HepG2 (cell line): ENCODE measurements at regions not wholly inside any gene's neighbourhood (a gene's known extent, or its start where the extent isn't known, plus 50 kb on each side); places are given as distances from the start of the nearest gene placed in this dataset.

Source experiments
- ARHGAP35 ChIP-seq: sonication (generic); formaldehyde crosslinking; IDR thresholded peaks from 2 replicates; pipeline ENCODE4 v1.9.0; 2022; ENCODE audit warnings: mild to moderate bottlenecking, inconsistent platforms, moderate library complexity, missing genetic modification reagents, borderline replicate concordance
- JUNB ChIP-seq: sonication (generic); formaldehyde crosslinking; IDR thresholded peaks from 2 replicates; pipeline ENCODE4 v1.8.0; 2022; ENCODE audit warnings: missing genetic modification reagents, mild to moderate bottlenecking, borderline replicate concordance
- JUND ChIP-seq: sonication (generic); formaldehyde crosslinking; IDR thresholded peaks from 2 replicates; pipeline ENCODE4 v1.8.0; 2022; ENCODE audit warnings: mild to moderate bottlenecking, missing genetic modification reagents
- RCOR2 ChIP-seq: IDR thresholded peaks from 2 replicates; pipeline ENCODE4 v1.6.1; 2016; ENCODE audit warnings: missing biosample characterization, missing genetic modification reagents
- U2AF1 ChIP-seq: fragments of 200-400 bp; formaldehyde crosslinking; optimal IDR thresholded peaks from 2 replicates; pipeline ENCODE3; 2017; ENCODE audit warnings: mild to moderate bottlenecking, low read depth, low read length
- ZBTB38 ChIP-seq: sonication (generic); formaldehyde crosslinking; IDR thresholded peaks from 2 replicates; pipeline ENCODE4 v1.5.1; 2020; ENCODE audit warnings: mild to moderate bottlenecking, missing genetic modification reagents
- ZNF124 ChIP-seq: sonication (generic); formaldehyde crosslinking; IDR thresholded peaks from 2 replicates; pipeline ENCODE4 v1.4.0; 2020; ENCODE audit warnings: missing genetic modification reagents
- ZNF274 ChIP-seq: sonication (generic); formaldehyde crosslinking; IDR thresholded peaks from 2 replicates; pipeline ENCODE4 v1.5.1; 2020; ENCODE audit warnings: mild to moderate bottlenecking, missing genetic modification reagents
- ZNF660 ChIP-seq: sonication (generic); formaldehyde crosslinking; IDR thresholded peaks from 2 replicates; pipeline ENCODE4 v1.5.1; 2020; ENCODE audit warnings: mild to moderate bottlenecking, low read depth, missing genetic modification reagents, borderline replicate concordance
- TF ChIP-seq, protein P1 (sequence below): sonication (generic); formaldehyde crosslinking; IDR thresholded peaks from 2 replicates; pipeline ENCODE4 v1.4.0; 2020; ENCODE audit warnings: mild to moderate bottlenecking, missing genetic modification reagents

DNA sequence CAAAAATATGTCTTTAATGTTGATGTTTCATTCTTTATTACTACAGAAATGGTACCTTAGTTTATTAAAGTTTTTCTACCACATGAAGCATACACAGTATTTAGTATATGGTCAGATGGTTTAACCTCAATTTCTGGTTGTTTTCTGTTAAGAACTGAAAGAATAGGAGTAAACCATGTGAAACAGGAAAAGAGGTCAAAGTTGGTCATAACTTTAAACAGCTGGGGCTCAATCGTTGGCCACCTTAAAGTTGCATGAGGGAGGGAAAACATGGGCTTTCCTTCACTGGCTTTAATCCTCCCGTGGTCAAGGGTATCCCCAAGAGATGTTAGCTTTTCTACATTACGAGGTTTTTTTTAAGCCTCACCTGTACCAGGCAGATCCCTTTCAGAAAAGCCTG lies 483.3 kb upstream of the ADAMTS5 start:
- TF ChIP-seq ZNF274 (CRISPR knock-in tag) = no peak
- TF ChIP-seq JUND (CRISPR knock-in tag) = no peak
- no peak for TF ChIP-seq ZBTB38 (CRISPR knock-in tag)
- TF ChIP-seq ZNF124 = no peak
- TF ChIP-seq ARHGAP35 (CRISPR knock-in tag) = no peak
- TF ChIP-seq JUNB (CRISPR knock-in tag) = no peak
- TF ChIP-seq ZNF660 (CRISPR knock-in tag) = no peak
- TF ChIP-seq U2AF1 = no peak
- TF ChIP-seq, protein P1, sequence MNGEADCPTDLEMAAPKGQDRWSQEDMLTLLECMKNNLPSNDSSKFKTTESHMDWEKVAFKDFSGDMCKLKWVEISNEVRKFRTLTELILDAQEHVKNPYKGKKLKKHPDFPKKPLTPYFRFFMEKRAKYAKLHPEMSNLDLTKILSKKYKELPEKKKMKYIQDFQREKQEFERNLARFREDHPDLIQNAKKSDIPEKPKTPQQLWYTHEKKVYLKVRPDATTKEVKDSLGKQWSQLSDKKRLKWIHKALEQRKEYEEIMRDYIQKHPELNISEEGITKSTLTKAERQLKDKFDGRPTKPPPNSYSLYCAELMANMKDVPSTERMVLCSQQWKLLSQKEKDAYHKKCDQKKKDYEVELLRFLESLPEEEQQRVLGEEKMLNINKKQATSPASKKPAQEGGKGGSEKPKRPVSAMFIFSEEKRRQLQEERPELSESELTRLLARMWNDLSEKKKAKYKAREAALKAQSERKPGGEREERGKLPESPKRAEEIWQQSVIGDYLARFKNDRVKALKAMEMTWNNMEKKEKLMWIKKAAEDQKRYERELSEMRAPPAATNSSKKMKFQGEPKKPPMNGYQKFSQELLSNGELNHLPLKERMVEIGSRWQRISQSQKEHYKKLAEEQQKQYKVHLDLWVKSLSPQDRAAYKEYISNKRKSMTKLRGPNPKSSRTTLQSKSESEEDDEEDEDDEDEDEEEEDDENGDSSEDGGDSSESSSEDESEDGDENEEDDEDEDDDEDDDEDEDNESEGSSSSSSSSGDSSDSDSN (CRISPR knock-in tag) = no peak
- no peak for TF ChIP-seq RCOR2 (CRISPR knock-in tag)
